Glutamatergic neuron (in vitro differentiated cells): ENCODE measurements at regions not wholly inside any gene's neighbourhood (a gene's known extent, or its start where the extent isn't known, plus 50 kb on each side); places are given as distances from the start of the nearest gene placed in this dataset.

Source experiments
- DNase-seq: peaks from one replicate; pipeline ENCODE4 v3.0.0; 2022
- H3K27ac Mint-ChIP-seq: one replicate; pipeline ENCODE4 v1.8.0; 2020; ENCODE audit warnings: mild to moderate bottlenecking, mixed read lengths, inconsistent platforms; ENCODE audit not compliant: unreplicated experiment
- H3K27me3 Mint-ChIP-seq: one replicate; pipeline ENCODE4 v1.8.0; 2020; ENCODE audit warnings: mild to moderate bottlenecking, moderate library complexity, mixed read lengths, inconsistent platforms; ENCODE audit not compliant: unreplicated experiment
- H3K36me3 Mint-ChIP-seq: one replicate; pipeline ENCODE4 v1.8.0; 2020; ENCODE audit warnings: mild to moderate bottlenecking, mixed read lengths, inconsistent platforms; ENCODE audit not compliant: unreplicated experiment
- H3K4me1 Mint-ChIP-seq: one replicate; pipeline ENCODE4 v1.8.0; 2020; ENCODE audit warnings: mild to moderate bottlenecking, low read depth, mixed read lengths, inconsistent platforms; ENCODE audit not compliant: unreplicated experiment
- H3K4me3 Mint-ChIP-seq: one replicate; pipeline ENCODE4 v1.8.0; 2020; ENCODE audit warnings: mild to moderate bottlenecking, mixed read lengths, inconsistent platforms; ENCODE audit not compliant: unreplicated experiment
- H3K9me3 Mint-ChIP-seq: one replicate; pipeline ENCODE4 v1.8.0; 2020; ENCODE audit warnings: mild to moderate bottlenecking, moderate library complexity, mixed read lengths, inconsistent platforms; ENCODE audit not compliant: unreplicated experiment
- CTCF ChIP-seq: fragments of 200-600 bp; sonication (generic); IDR thresholded peaks from one replicate; pipeline ENCODE4 v1.5.0; 2021; ENCODE audit not compliant: partially characterized antibody, unreplicated experiment

- peak overlapping the region; percentile 75 for H3K27ac Mint-ChIP-seq
Measured at GRCh38 chr9:99515895-99516656, 294.0 kb downstream of the SEC61B start.

GRCh38 chr9:99516657-99517049, 294.6 kb downstream of the SEC61B start:
- Mint-ChIP-seq H3K4me1 (peaks cover 8% of the 10 kb centered on the region), H3K9me3 (no peaks in the 10 kb centered on the region), H3K36me3 (no peaks in the 10 kb centered on the region), H3K27ac (peak overlapping the region; percentile 75), H3K27me3 (peaks cover 2% of the 10 kb centered on the region), H3K4me3 (no peak overlapping the region)
- TF ChIP-seq CTCF, result no peak
- no peak for DNase-seq

More at GRCh38 chr9:99515895-99516656, 294.0 kb downstream of the SEC61B start:
- Mint-ChIP-seq H3K4me3 (no peak overlapping the region), H3K36me3 (no peaks in the 10 kb centered on the region), H3K4me1 (peaks cover 8% of the 10 kb centered on the region), H3K27me3 (peaks cover 2% of the 10 kb centered on the region), H3K9me3 (no peaks in the 10 kb centered on the region)
- no peak for TF ChIP-seq CTCF
- no peak for DNase-seq

- no peak for TF ChIP-seq CTCF
- no peak overlapping the region for H3K27ac Mint-ChIP-seq
- H3K36me3 Mint-ChIP-seq, result peaks cover 9% of the 10 kb centered on the region
- no peak for DNase-seq
- H3K9me3 Mint-ChIP-seq, result no peaks in the 10 kb centered on the region
- H3K27me3 Mint-ChIP-seq, result peaks cover 2% of the 10 kb centered on the region
- H3K4me1 Mint-ChIP-seq, result no peaks in the 10 kb centered on the region
- H3K4me3 Mint-ChIP-seq, result no peak overlapping the region
Measured at GRCh38 chr9:99523838-99524237, 297.8 kb upstream of the NR4A3 start.

- TF ChIP-seq CTCF, result no peak
- no peaks in the 10 kb centered on the region for H3K4me1 Mint-ChIP-seq
- no peak for DNase-seq
- no peak overlapping the region for H3K27ac Mint-ChIP-seq
- no peaks in the 10 kb centered on the region for H3K27me3 Mint-ChIP-seq
- no peak overlapping the region for H3K4me3 Mint-ChIP-seq
- no peaks in the 10 kb centered on the region for H3K9me3 Mint-ChIP-seq
- peaks cover 20% of the 10 kb centered on the region for H3K36me3 Mint-ChIP-seq
Measured at GRCh38 chr9:99531313-99531712, 290.4 kb upstream of the NR4A3 start.

GRCh38 chr9:99533421-99533820, 288.3 kb upstream of the NR4A3 start:
- DNase-seq, result no peak
- Mint-ChIP-seq H3K4me1 (no peaks in the 10 kb centered on the region), H3K27ac (no peak overlapping the region), H3K27me3 (no peaks in the 10 kb centered on the region), H3K4me3 (no peak overlapping the region), H3K36me3 (peaks cover 16% of the 10 kb centered on the region), H3K9me3 (peaks cover 2% of the 10 kb centered on the region)
- TF ChIP-seq CTCF, result no peak
